ENCODE measurements at regions not wholly inside any gene's neighbourhood (a gene's known extent, or its start where the extent isn't known, plus 50 kb on each side); places are given as distances from the start of the nearest gene placed in this dataset.

DNA sequence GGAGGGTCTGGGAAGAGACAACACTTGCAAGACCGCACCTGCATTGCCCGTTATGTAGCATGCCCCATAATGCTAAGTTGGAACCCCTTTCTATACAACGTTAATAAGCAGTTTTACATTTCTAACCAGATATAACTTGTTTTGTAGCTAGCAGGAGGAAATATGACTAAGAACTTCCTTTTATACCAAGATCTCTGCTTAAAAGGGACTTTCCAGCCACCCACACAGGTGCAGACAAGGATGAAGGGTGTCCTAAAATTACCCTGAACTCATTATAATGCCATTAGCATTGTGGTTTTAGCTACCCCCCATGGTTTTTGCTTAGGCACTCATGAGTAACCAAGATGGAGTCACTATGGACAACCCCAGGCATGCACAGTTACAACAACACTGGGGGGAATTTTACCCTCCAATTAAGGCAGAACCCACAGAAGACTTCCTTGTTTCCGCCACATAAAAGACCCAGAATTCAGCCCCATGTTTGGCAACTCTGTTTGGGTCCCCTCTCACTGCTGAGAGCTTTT is 362.8 kb downstream of the CBLN2 start:
- DNase-seq (ENCODE audit: low read depth), result no peak

DNA sequence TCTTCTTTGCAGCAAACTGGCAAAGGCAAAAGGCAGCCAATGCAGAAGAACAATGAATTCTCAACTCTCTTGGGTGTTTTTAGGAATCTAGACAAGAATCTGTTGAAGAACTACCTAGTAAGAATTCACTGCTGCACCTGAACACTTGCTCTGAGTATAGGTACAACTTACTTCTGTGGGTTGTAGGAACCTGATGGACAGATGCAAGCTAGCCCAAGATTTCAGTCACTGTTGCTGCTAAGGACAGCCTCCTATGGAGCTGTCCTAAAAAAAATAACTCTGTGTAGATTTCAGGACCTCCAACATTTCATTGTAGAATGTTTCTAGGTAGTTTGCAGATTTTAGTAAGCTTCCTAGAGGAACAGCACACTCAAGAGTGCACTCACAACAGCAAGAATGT is 363.5 kb downstream of the CBLN2 start:
- DNase-seq (ENCODE audit: low read depth), result no peak

DNA sequence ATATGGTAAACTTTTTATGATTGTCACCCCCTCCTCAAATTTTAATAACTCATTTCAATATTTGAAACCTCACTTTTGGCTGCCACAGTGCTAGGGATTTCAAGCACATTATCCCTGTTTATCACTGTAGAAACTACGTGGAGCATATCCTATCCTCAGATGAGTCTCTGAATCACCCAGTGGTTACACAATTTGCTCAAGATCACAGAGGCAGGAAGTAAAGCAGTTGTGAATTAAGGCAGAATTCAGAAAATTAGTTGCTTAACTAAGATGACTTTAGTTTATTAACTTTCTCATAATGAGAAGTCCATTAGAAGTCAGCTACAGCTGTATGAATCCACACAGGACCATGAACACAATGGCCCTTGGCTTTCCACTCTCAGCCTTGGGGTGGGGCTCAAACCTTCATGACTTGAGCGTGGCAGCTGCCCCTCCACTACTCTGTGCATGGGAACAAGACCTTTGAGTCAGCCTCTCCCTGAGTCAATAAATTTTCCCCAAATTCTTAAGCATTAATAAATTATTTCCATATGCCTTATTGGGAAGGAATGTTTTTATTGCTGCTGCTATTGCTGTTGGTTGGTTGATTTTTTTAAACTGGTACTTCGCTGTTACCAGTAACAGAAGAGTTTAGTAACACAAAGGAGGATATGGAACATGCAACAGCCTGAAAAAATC is 369.0 kb downstream of the CBLN2 start:
- no peak for DNase-seq (ENCODE audit: low read depth)

DNA sequence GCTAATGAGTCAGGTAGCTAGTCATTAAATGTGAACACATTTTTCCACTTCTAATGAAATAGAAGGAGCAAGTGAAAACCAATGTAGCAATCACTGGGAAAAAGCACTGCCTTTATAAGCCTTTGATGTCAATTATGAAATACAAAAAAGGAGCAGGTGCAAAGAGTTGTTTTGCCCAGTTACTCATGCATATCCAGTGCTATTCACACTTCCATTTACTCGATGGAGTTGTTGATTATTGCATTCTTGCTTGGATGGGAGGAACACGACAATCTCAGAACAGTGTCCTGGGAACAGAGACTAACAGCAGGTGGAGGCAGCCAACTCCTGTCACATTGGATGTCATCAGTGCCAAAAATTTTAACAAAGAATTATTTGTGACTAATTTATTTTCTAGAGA is 372.5 kb downstream of the CBLN2 start:
- no peak for DNase-seq (ENCODE audit: low read depth)

DNA sequence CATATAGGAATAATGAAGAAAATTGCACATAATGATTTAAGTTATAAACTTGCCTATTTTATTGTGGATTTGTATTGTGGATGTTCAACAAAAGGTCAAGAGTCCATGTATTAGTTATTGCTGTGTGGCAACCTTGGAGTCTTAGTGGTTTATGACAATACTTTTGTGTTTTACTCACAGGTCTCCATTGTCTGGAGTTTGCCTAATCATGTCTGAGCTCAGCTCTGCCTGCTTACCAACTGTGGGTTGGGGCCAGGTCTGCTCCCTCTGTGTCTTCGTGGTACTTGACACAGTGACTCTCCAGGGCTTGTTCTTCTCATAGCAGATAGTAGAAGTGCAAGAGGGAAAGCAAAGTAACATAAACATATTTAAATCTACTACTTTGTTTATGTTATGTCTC is 382.5 kb downstream of the CBLN2 start:
- DNase-seq (ENCODE audit: low read depth), result no peak

DNA sequence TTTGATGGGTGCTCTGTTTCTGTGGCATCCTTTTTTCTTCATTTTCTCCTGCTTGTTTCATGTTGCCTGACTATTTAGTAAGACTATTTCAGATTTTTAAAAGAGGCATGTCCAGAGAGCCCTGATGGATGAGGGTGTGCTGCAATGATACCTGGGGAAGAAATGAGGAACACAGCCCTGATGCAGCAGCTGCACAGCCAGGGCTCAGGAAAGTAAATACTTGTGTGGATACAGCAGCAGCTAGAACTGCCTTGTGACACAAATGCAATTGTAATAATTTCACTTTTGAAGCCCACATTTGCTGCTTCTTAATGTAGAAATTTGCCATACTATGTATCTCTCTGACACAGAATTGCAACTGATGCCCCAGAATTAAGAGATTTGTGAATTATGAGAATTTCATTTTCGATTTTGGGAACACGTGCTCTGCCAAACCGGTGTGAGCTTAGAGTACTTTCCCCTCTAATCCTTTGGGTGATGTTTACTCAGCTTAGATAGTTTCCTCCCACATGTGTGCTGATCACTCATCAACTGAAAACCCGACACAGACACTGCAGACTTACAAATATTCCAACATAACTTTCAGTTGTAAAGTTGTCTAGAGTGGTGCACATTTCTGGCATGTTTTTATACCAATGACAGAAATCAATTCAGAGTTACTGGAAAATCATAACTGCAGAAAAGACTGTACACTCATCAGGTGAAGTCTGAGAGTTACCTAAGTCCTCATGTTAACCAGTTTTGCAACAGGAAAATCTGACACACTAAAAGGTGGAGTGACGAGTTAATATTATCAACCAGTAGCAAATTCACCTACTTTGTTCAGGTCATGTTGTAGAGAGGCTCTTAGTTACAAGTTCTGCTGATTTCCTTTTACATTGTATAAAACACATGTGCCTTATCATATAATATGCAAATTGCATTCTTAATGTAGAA is 383.4 kb downstream of the CBLN2 start:
- no peak for DNase-seq (ENCODE audit: low read depth)

DNA sequence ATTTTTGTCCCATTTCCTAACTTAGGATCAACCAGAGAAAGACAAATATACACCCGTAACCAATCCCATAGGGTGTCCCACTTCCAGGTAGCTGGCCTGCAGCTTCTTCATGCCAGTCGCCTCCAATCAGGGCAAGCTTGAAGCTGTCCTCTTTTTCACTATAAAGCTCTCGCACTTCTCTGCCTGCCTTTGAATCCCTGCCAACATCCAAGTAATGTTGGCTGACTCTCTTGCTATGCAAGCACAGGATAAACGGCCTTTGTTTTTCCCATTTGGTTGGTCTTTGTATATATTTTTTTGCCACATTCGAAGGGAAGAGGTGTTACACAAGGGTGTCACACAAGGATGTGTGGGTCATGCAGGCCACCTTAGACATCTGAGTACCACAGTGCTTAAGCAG is 388.8 kb downstream of the CBLN2 start:
- DNase-seq (ENCODE audit: low read depth), result no peak

DNA sequence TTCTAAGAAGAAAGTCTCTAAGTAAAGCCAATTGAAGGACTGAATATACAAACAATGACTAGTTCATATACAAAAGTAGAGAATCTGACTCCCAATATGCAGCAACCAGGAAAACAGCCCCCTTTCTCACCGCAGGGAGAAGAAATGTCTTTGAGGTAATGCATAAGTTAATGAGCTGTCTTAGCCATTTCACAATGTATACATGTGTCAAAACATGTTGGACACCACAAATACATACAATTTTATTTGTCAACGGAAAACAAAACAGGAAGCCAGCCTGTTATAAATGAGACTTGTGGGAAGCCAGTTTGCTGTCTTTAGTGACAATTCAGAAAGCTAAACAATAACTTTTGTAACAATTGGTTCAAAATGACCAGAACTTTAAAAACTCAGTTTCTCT is 389.2 kb downstream of the CBLN2 start:
- DNase-seq (ENCODE audit: low read depth), result no peak

DNA sequence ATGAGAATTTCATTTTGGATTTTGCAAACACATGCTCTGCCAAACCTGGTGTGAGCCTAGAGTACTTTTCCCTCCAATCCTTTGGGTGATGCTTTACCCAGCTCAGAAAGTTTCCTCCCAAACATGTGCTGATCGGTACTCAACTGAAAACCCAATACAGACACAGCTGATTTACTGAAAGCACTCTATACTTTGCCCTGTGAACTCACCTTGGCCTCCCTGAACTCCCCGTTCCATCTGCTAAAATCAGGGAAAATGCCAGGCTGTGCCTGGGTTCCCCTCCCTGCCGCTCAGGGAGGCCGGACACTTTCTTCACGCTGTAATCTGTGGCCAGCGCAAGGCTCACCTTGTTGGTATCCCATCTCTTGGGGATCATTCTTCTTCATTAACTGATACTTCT is 391.2 kb downstream of the CBLN2 start:
- no peak for DNase-seq (ENCODE audit: low read depth)

DNA sequence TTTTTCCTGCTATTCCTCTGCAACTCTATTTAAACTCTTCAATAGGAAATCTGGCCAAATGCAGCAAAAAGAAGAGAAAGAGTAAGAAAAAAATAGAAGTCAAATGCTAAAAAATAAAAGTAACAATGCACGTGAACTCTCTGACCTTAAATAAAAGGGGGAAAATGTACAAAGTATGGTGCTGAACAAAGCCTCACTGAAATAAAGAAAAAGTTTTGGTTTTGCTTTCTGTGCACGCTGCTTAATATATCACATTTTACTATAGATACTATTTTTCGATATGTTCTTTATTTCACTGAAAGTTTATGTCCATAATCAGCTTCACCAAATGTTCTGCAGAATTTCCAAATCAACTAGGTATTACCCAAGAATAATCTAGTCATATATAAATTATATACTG is 396.3 kb downstream of the CBLN2 start:
- no peak for DNase-seq (ENCODE audit: low read depth)

DNA sequence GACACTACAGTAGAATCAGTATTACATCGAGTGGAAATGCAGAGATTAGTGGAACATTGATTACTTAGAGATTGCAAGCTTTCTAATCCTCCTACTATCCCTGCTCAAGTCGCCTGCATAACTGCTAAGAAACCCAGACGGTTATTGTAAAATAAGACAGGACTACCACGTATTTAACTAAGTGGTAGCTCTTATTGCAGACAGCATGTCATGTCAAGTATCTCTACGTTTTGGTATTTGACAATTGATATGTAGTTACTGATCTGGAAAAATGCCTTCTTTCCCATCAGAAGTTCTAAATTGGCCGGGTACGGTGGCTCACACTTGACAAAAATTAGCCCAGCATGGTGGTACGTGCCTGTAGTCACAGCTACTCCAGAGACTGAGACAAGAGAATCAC is 404.1 kb downstream of the CBLN2 start:
- DNase-seq (ENCODE audit: low read depth), result no peak

DNA sequence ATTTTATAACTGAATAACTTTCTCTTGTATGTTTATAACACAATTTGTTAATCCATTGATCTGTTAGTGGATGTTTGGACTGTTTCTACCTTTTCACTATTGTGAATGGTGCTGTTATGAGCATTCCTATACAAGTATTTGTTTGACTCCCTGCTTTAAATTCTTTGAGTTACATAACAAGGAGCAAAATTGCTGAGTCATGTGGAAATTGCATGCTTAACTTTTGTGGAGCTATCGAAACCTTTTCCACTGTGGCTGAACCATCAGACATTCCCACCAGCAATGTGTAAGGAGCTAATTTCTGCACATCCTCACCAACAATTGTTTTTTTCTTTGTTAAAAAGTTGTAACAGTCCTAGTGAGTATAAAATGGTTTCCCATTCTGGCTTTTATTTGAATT is 415.5 kb downstream of the CBLN2 start:
- DNase-seq (ENCODE audit: low read depth), result no peak

DNA sequence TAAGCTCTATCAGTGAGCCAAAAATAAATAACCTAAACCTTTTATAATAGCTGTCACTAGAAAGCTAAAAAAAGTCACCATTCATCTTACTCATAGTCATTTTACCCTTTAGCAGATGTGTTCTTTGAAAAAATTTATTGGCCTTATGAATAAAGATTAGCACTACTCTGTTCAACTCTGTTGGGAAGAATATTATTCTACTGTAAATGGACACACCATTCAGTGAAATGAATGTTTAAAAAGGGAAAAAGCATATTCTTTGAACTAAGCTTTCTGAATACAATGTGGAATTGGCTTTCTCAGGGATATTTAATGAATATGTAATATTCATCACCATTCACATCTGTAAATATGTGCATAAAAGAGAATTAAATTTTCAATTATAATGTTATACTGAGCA is 422.0 kb downstream of the CBLN2 start:
- no peak for DNase-seq (ENCODE audit: low read depth)

DNA sequence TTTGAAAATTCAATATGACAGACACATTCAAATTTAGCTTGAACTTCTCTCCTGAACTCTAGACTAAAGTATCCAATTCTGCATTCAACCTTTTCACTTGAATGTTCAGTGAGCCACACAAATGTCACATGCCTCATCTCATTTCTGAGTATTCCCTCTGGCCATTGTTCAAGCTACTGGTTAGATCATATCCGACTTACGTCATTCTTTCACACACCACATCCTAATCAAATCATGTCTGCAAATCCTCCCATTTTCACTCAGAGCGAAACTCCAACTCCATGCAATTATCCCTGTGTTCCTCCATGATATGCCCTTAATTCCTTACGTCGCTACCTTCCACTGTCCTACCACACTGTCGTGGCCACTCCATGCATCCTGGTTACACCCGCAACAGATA is 425.1 kb downstream of the CBLN2 start:
- no peak for DNase-seq (ENCODE audit: low read depth)

DNA sequence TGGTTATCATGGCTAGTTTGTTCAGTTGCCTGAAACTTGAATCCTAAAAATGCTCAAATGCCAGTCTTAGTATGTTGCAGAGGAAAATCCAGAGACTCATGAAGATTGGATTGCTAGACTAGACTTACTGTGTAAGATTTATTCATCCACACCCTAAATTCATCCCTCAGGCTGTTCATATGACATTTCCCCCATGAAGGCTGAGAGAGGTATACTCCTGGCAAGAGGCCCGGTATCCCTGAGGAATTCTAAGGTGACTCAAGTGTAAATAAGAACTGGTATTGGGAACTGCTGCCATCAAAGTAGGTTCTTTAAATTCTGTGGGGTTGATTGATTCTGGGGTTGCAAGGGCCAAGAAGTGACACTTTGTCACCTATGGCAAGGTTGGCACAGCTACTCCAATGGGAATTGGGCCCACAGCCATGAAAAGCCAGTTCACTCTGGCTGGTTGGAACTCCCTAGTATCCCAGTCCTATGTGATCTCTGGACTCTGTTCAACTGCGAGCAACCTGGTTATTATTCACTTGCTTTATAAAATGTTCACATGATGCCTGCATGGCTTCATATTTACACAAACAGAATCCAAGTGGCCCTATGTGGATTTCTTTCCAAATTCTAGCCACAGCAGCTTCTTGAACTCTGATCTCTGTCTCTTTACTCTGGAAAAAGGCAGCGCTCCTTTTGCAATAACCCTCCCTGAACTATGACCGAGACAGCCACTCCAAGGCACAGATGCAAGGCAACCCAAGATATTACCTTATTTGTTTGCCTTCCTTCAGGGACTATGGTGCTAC is 429.1 kb downstream of the CBLN2 start:
- no peak for DNase-seq (ENCODE audit: low read depth)

DNA sequence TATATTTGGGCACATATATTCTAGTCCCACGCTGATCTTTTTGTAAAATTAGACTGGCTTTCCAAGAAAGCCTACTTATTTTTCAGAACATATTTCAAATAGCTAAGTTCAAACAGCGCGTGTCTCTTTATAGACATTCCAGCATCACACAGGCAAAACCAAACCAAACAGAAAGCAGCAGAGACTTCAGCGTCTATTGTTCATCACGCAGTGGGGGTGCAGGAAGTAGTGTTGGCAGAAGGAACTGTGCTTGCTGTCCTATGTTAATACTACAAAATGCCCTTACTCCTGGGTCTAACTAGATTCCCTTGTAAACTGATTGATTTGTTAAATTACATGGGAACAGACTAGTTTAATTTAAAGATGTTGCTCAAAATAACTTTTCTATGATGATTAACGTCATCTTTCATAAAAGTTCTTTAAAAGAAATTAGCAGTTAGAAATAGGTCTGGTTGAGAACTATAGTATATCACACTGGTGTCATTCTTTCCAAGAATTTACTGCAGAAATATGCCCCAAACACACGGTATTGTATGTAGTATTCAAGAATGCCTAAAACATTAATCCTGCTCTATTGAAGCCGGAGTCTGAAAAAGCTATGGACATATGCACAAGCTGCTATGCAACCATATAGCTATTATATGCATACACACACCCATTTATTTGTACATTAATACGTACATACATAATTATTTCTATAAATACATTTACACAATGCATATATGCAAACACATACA is 436.3 kb downstream of the CBLN2 start:
- DNase-seq (ENCODE audit: low read depth), result no peak

DNA sequence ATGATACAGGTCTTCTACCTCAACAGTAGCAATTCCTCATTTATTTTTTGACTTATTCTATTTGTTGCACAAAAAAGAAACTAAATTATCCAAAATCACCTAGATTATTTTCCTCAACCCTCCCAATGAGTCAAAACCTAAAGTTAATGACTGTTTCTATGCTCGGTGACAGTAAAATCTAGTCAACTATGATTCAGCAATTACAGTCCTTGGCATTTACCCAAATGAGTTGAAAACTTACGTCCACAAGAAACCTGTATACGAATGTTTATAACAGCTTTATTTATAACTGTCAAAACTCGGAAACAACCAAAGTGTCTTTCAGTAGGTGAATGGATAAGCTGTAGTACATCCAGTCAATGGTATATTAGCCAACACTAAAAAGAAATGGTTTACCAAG is 439.3 kb downstream of the CBLN2 start:
- no peak for DNase-seq (ENCODE audit: low read depth)

DNA sequence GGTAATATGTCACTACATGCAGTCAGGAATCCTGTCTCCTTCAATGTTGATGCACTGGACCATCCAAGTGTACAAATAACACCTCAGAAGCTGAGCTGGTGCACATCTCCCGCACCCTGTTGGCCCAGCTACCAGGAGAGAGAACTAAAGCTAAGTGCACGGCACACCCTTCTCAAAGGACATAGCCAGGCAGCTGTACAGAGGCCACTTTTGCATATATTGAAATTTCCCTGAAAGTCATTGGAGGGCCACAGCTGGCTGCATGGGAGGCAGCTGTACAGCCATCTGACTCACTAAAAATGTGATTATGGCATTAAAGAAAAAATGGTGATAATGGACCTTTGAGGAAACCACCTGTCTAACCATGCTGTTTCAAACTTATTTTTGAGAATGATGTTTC is 441.7 kb downstream of the CBLN2 start:
- DNase-seq (ENCODE audit: low read depth), result no peak

DNA sequence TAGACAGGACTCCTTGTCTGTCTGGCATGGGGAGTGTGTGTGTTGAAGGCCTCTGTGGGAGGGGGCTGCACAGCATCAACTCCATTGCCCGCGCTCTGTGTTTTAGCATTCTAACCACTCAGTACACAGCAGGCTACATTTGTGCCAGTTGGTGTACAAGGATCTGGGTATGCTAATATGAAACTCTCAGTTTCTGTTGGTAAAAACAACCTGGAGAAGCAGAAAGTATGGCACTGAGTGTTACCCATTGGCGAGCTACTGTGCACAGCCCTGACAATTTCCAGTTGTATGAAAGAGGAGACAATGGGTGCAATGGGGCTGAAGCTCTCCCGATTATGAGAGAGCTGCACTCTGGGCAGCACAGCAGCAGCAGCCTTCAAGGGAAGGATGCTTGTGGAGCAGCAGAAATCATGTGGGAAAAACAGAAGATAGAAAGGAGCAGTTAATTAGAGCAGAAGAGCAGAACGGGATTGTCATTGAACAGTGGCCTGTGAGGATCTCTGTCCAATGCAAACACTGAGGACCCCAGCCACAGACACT is 443.6 kb downstream of the CBLN2 start:
- DNase-seq (ENCODE audit: low read depth), result no peak

DNA sequence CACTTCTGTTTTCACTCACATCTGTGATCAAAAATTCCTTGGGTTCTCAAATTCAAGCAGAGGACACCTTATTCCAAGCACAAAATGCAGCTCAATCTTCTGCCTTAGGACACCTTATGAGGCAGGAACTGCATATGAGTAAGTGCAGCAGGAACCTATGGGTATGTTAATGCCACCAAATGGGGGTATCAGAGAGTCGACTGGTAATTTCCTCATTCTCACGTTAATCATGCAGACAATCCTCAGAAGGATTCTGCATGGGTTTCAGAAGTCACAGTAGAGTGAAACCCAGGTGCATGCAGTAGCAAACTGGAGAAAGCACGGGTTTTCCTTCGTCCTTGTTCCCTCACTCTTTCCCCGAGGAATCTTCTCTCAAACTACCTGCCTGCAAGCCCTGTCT is 452.8 kb downstream of the CBLN2 start:
- no peak for DNase-seq (ENCODE audit: low read depth)

DNA sequence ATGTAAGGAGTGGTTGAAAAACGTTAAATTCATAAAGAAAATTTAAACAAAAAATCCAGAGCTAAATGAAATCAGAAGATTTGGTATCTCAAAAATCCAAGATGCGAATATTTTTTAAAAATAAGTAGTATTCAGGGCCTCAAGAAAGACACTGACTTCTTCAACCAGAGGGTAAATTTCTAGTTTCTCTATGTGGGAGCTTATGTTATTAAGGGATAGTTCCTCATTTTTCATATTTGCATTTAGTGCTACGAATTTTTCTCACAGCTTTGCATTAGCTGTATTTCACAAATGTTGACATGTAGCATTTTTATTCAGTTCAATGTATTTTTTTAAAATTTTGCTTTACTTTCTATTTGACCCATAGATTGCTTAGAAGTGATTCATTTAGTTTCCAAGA is 454.7 kb downstream of the CBLN2 start:
- DNase-seq (ENCODE audit: low read depth), result no peak

DNA sequence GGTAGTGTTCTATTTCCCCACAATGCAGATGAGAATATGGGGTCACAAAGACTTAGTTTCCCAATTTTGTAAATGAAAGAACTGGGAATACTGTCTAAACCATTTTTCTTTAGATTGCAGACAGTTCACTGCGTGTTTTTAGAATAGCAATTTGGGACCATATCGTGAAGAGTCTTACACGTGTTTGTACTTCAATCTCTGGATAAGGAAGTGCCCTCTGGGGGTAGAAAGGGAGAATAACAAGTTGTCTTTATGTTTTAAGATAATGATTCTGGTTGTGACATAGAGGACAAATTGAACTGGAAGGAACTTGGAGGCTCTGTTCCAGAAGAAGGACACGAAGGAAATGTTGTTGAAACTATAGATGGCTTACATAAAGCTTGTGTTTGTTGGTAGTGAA is 457.7 kb downstream of the CBLN2 start:
- DNase-seq (ENCODE audit: low read depth), result no peak
